Vagina (tissue), 2 donors: ENCODE measurements at regions not wholly inside any gene's neighbourhood (a gene's known extent, or its start where the extent isn't known, plus 50 kb on each side); places are given as distances from the start of the nearest gene placed in this dataset.
"Not testable (repeated sequence)": the region's sequence is repeated elsewhere in the genome, so short reads cannot be mapped to it uniquely, and the experiment has no call there.

Experiments
- POLR2AphosphoS5 ChIP-seq, 2 donors: sonication (generic); formaldehyde crosslinking; IDR thresholded peaks; one replicate each; pipeline ENCODE4 v1.9.0; 2017; ENCODE audit warnings: antibody characterized with exemption in 2 of 2, mild to moderate bottlenecking in 2 of 2, low read depth in 1 of 2; ENCODE audit not compliant: insufficient read depth in 1 of 2
- TF ChIP-seq, protein P1 (sequence below), 3 experiments: fragments of 450-650 bp in 2 of 3; fragments of 200-600 bp in 1 of 3; sonication (generic) in 1 of 3; IDR thresholded peaks; one replicate each; pipeline ENCODE4 v1.5.1; 2017 to 2019; ENCODE audit warnings: antibody characterized with exemption in 3 of 3, mild to moderate bottlenecking in 2 of 3, moderate library complexity in 2 of 3

- TF ChIP-seq, protein P1, sequence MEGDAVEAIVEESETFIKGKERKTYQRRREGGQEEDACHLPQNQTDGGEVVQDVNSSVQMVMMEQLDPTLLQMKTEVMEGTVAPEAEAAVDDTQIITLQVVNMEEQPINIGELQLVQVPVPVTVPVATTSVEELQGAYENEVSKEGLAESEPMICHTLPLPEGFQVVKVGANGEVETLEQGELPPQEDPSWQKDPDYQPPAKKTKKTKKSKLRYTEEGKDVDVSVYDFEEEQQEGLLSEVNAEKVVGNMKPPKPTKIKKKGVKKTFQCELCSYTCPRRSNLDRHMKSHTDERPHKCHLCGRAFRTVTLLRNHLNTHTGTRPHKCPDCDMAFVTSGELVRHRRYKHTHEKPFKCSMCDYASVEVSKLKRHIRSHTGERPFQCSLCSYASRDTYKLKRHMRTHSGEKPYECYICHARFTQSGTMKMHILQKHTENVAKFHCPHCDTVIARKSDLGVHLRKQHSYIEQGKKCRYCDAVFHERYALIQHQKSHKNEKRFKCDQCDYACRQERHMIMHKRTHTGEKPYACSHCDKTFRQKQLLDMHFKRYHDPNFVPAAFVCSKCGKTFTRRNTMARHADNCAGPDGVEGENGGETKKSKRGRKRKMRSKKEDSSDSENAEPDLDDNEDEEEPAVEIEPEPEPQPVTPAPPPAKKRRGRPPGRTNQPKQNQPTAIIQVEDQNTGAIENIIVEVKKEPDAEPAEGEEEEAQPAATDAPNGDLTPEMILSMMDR (IDR thresholded peaks at IDR 0.05): not testable (repeated sequence)
- not testable (repeated sequence) for TF ChIP-seq POLR2AphosphoS5 (IDR thresholded peaks at IDR 0.05; ENCODE audit: insufficient read depth in 1 of 2, low read depth in 1 of 2)
Observed at GRCh38 chr3:195658381-195659135, 62.2 kb upstream of the MUC20 start.
